ENCODE measurements at regions not wholly inside any gene's neighbourhood (a gene's known extent, or its start where the extent isn't known, plus 50 kb on each side); places are given as distances from the start of the nearest gene placed in this dataset.

- H3K14ac ChIP-seq (ENCODE audit: insufficient read depth, low read length) = no peak overlapping the region
- H3K27me3 ChIP-seq (ENCODE audit: insufficient read depth, low read length) = no peaks in the 10 kb centered on the region
- no peak for TF ChIP-seq CTCF (conservative IDR thresholded peaks at IDR 0.05)
- Mint-ChIP-seq H3K4me3 (no peak overlapping the region), H3K36me3 (ENCODE audit: insufficient read depth in 1 of 3, low read depth in 3 of 3) (no peaks in the 10 kb centered on the region), H3K27me3 (ENCODE audit: low read depth) (no peaks in the 10 kb centered on the region), H3K4me1 (peaks cover 0 to 3% of the 10 kb centered on the region in 2 experiments; a peak in 1 of 4 replicates), H3K9me3 (no peaks in the 10 kb centered on the region), H3K27ac (0 out of 7 replicates have a peak overlapping the region, but pooled peaks of 1 of the 3 experiments have one; percentile 27)
- no CpG with 5 or more reads among the region's 3 CpGs for WGBS (ENCODE audit: extremely low coverage, insufficient read length, low lambda C conversion rate)
- H3K79me1 ChIP-seq (ENCODE audit: insufficient read depth, low read depth, low read length, poor library complexity, severe bottlenecking) = no peaks in the 10 kb centered on the region
- H3K27ac ChIP-seq (ENCODE audit: insufficient read length, low read depth, low read length) = no peak overlapping the region
- H2AFZ ChIP-seq (ENCODE audit: low read length) = no peak overlapping the region
- no peak overlapping the region for H3T11ph ChIP-seq (ENCODE audit: low read length)
- no peak overlapping the region for H2BK15ac ChIP-seq (ENCODE audit: low read depth, low read length)
- H2BK120ac ChIP-seq (ENCODE audit: low read depth, low read length, poor library complexity, severe bottlenecking) = no peak overlapping the region
- no peaks in the 10 kb centered on the region for H4K20me1 ChIP-seq (ENCODE audit: control insufficient read depth, insufficient read depth, insufficient read length)
- no peak overlapping the region for H2AK5ac ChIP-seq (ENCODE audit: insufficient read length, low read length)
- H2BK20ac ChIP-seq (ENCODE audit: low read depth, low read length, poor library complexity, severe bottlenecking) = no peak overlapping the region
- H3K23ac ChIP-seq (ENCODE audit: insufficient read length, low read depth, low read length) = no peak overlapping the region
- H2BK5ac ChIP-seq (ENCODE audit: insufficient read length, low read length) = no peak overlapping the region
- no peak overlapping the region for H4K5ac ChIP-seq (ENCODE audit: insufficient read length, low read depth, low read length)
- H3K9me3 ChIP-seq (ENCODE audit: control insufficient read depth, low read depth, low read length) = no peaks in the 10 kb centered on the region
- no peak for DNase-seq
- H3K18ac ChIP-seq (ENCODE audit: insufficient read length, low read depth, low read length) = no peak overlapping the region
- no peak overlapping the region for H3K4ac ChIP-seq (ENCODE audit: low read depth, low read length)
- no peaks in the 10 kb centered on the region for H3K79me2 ChIP-seq (ENCODE audit: insufficient read depth, low read length)
- no peak overlapping the region for H4K91ac ChIP-seq (ENCODE audit: insufficient read length, low read depth, low read length)
- no peaks in the 10 kb centered on the region for H3K23me2 ChIP-seq (ENCODE audit: insufficient read length, low read depth, low read length, poor library complexity, severe bottlenecking)
- H3K4me1 ChIP-seq (ENCODE audit: insufficient read depth, low read length) = no peaks in the 10 kb centered on the region; the same call in 1 of the 2 replicates
- no peak overlapping the region for H2BK12ac ChIP-seq (ENCODE audit: insufficient read length, low read depth, low read length)
- H3K4me2 ChIP-seq (ENCODE audit: insufficient read depth, insufficient read length, low read length) = no peak overlapping the region
- H4K8ac ChIP-seq (replicated peaks; ENCODE audit: insufficient read length, low read depth, low read length) = no peak overlapping the region
- H3K9ac ChIP-seq (ENCODE audit: extremely low read depth, insufficient read length, low read length) = no peak overlapping the region
- no peak overlapping the region for H3K56ac ChIP-seq (ENCODE audit: insufficient read length, low read depth, low read length)
Measured at GRCh38 chr9:99635032-99635431, 186.7 kb upstream of the NR4A3 start.
